OCI-LY7 (cell line): ENCODE measurements at regions not wholly inside any gene's neighbourhood (a gene's known extent, or its start where the extent isn't known, plus 50 kb on each side); places are given as distances from the start of the nearest gene placed in this dataset.

Experiments
- EZH2phosphoT487 ChIP-seq: fragments of 200-600 bp; sonication (generic); IDR thresholded peaks from 2 replicates; pipeline ENCODE4 v1.6.1; 2018; ENCODE audit warnings: low read depth, borderline replicate concordance, mild to moderate bottlenecking, mixed run types, antibody characterized with exemption, low read length, moderate library complexity, mixed read lengths
- TF ChIP-seq, protein P1 (sequence below): fragments of 200-600 bp; sonication (generic); conservative IDR thresholded peaks from 2 replicates; pipeline ENCODE4 v1.5.1; 2014; ENCODE audit warnings: mild to moderate bottlenecking, antibody characterized with exemption, low read length, moderate library complexity, mixed read lengths

DNA sequence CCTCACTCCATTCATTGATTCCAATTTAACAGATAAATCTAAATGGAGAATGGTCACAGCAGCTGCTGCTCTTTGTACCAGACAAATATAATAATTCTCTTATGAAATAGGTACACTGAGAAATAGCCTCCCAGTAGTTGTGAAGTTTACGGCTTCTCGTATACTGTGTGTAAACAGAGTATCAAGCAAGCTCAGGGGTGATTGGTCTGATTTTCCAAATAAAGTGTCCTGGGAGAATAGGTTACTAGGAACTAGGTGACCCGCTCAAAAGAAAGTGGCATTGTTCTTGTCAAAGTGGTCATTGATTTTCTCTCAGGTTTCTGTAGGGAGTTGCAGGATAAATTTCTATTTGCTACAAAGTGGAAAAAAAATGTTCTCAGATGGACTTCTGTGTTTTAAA is 838.2 kb downstream of the RAPGEF2 start:
- TF ChIP-seq, protein P1, sequence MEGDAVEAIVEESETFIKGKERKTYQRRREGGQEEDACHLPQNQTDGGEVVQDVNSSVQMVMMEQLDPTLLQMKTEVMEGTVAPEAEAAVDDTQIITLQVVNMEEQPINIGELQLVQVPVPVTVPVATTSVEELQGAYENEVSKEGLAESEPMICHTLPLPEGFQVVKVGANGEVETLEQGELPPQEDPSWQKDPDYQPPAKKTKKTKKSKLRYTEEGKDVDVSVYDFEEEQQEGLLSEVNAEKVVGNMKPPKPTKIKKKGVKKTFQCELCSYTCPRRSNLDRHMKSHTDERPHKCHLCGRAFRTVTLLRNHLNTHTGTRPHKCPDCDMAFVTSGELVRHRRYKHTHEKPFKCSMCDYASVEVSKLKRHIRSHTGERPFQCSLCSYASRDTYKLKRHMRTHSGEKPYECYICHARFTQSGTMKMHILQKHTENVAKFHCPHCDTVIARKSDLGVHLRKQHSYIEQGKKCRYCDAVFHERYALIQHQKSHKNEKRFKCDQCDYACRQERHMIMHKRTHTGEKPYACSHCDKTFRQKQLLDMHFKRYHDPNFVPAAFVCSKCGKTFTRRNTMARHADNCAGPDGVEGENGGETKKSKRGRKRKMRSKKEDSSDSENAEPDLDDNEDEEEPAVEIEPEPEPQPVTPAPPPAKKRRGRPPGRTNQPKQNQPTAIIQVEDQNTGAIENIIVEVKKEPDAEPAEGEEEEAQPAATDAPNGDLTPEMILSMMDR: no peak
- no peak for TF ChIP-seq EZH2phosphoT487
